NCI-H1105 (cell line): ENCODE measurements at regions not wholly inside any gene's neighbourhood (a gene's known extent, or its start where the extent isn't known, plus 50 kb on each side); places are given as distances from the start of the nearest gene placed in this dataset.
A peak's percentile ranks its signal among the peaks of the same experiment; 100 is the strongest.

Experiments used
- DNase-seq: peaks from one replicate; lab custom pipeline; 2025; lab: John Stamatoyannopoulos, UW

GRCh38 chr9:89554307-89555035 is 50.3 kb upstream of the GADD45G start:
- no peak for DNase-seq

- peak; percentile 16 for DNase-seq
These were observed 51.3 kb upstream of the GADD45G start for GRCh38 chr9:89553451-89554010.

- no peak for DNase-seq
These were observed 52.5 kb upstream of the SEMA4D start for GRCh38 chr9:89550346-89550927.

- peak; percentile 52 for DNase-seq
These were observed 51.2 kb upstream of the SEMA4D start for GRCh38 chr9:89549031-89549644.

GRCh38 chr9:89548071-89548638 is 50.2 kb upstream of the SEMA4D start:
- DNase-seq, result no peak
